HCT116 (cell line): ENCODE measurements at regions not wholly inside any gene's neighbourhood (a gene's known extent, or its start where the extent isn't known, plus 50 kb on each side); places are given as distances from the start of the nearest gene placed in this dataset.

ENCODE experiments used
- ATAC-seq: fragments of 200-7000 bp; cut with Tn5 transposase; 2 replicates; pipeline ENCODE4 v1.9.1; 2020; ENCODE audit warnings: mild to moderate bottlenecking, moderate library complexity
- BruUV-seq: library from RNA; stranded (reverse); fragments of 400-500 nt; replicated peaks from 2 replicates; lab custom pipeline; 2021; lab: Mats Ljungman, UMichigan
- CTCF ChIA-PET: fragments of 300-600 bp; sonication (Branson Sonifier 250); formaldehyde crosslinking; loops from one replicate; lab custom pipeline; 2021; ENCODE audit warnings: antibody characterized with exemption; lab: Charles Lee
- POLR2A ChIA-PET: fragments of 300-600, 350-600 bp; sonication (Branson Sonifier 250); formaldehyde crosslinking; loops from one replicate; lab custom pipeline; 2021; ENCODE audit warnings: antibody characterized with exemption; lab: Charles Lee
- RAD21 ChIA-PET, 2 experiments: fragments of 300-600 bp; sonication (Branson Sonifier 250); formaldehyde crosslinking; loops; one replicate each; lab custom pipeline; 2023; ENCODE audit warnings: low total read pairs in 2 of 2; ENCODE audit not compliant: uncharacterized antibody in 2 of 2, unreplicated experiment in 2 of 2, low non-redundant PET in 1 of 2; lab: Charles Lee
- DNase-seq: peaks from one replicate; pipeline ENCODE4 v3.0.0-alpha.2; 2010; ENCODE audit warnings: low read depth, low spot score
- H2AFZ ChIP-seq: fragments of 200-600 bp; shearing (Covaris generic), sonication (generic); 2 replicates; pipeline ENCODE4 v1.6.1; 2017; ENCODE audit warnings: low read depth, mixed run types, mixed read lengths, antibody characterized with exemption, low read length; ENCODE audit not compliant: poor library complexity, severe bottlenecking
- H3K27ac ChIP-seq: 2 replicates; pipeline ENCODE4 v1.5.1; 2012; ENCODE audit warnings: low read depth, low read length
- H3K27me3 ChIP-seq: fragments of 200-600 bp; sonication (generic); 2 replicates; pipeline ENCODE4 v1.6.1; 2016; ENCODE audit warnings: mixed run types, low read length, mixed read lengths; ENCODE audit not compliant: insufficient read depth
- H3K36me3 ChIP-seq, 2 experiments: fragments of 200-500 bp in 1 of 2; fragments of 200-600 bp in 1 of 2; sonication (Bioruptor generic) in 1 of 2; sonication (generic) in 1 of 2; 2 replicates each; pipeline versions ENCODE4 v1.5.1 to v1.6.1; 2014 to 2016; ENCODE audit warnings: low read length in 2 of 2, inconsistent platforms in 1 of 2, mixed read lengths in 1 of 2, mixed run types in 1 of 2; ENCODE audit not compliant: insufficient read depth in 2 of 2, control insufficient read depth in 1 of 2
- H3K4me1 ChIP-seq, 2 experiments: fragments of 200-600 bp in 1 of 2; sonication (generic) in 1 of 2; 2 replicates each; pipeline versions ENCODE4 v1.5.1 to v1.6.1; 2012 to 2017; ENCODE audit warnings: low read length in 2 of 2, inconsistent platforms in 1 of 2, mild to moderate bottlenecking in 1 of 2, mixed read lengths in 1 of 2, mixed run types in 1 of 2, moderate library complexity in 1 of 2; ENCODE audit not compliant: insufficient read depth in 2 of 2, control insufficient read depth in 1 of 2
- H3K4me2 ChIP-seq: fragments of 200-600 bp; sonication (generic); 2 replicates; pipeline ENCODE4 v1.6.1; 2017; ENCODE audit warnings: mixed run types, low read length, mixed read lengths
- H3K4me3 ChIP-seq, 2 experiments: fragments of 200-600 bp in 1 of 2; sonication (generic) in 1 of 2; replicated peaks in 1 of 2; 2 replicates each; pipeline ENCODE4 v1.5.1; 2011 to 2016; ENCODE audit warnings: low read length in 2 of 2, control low read depth in 1 of 2, low read depth in 1 of 2, mild to moderate bottlenecking in 1 of 2, mixed read lengths in 1 of 2, mixed run types in 1 of 2
- H3K79me2 ChIP-seq: fragments of 200-600 bp; sonication (generic); 2 replicates; pipeline ENCODE4 v1.6.1; 2017; ENCODE audit warnings: mild to moderate bottlenecking, mixed run types, low read length, moderate library complexity, mixed read lengths; ENCODE audit not compliant: insufficient read depth
- H3K9ac ChIP-seq: fragments of 200-600 bp; sonication (generic); 2 replicates; pipeline ENCODE4 v1.6.1; 2016; ENCODE audit warnings: low read length, mixed read lengths
- H3K9me2 ChIP-seq: fragments of 200-600 bp; sonication (generic), shearing (Covaris generic); 2 replicates; pipeline ENCODE4 v1.6.1; 2017; ENCODE audit warnings: mixed run types, mild to moderate bottlenecking, moderate library complexity; ENCODE audit not compliant: insufficient read depth
- H3K9me3 ChIP-seq, 2 experiments: fragments of 200-500 bp in 1 of 2; fragments of 200-600 bp in 1 of 2; sonication (Bioruptor generic) in 1 of 2; sonication (generic) in 1 of 2; 2 replicates each; pipeline ENCODE4 v1.6.1; 2014 to 2017; ENCODE audit warnings: low read length in 2 of 2, mixed read lengths in 2 of 2, inconsistent platforms in 1 of 2, low read depth in 1 of 2, mild to moderate bottlenecking in 1 of 2, mixed run types in 1 of 2, moderate library complexity in 1 of 2; ENCODE audit not compliant: control insufficient read depth in 1 of 2, insufficient read depth in 1 of 2
- H4K20me1 ChIP-seq: fragments of 200-600 bp; sonication (generic), shearing (Covaris generic); 2 replicates; pipeline ENCODE4 v1.6.1; 2017; ENCODE audit warnings: mixed run types, mild to moderate bottlenecking, moderate library complexity; ENCODE audit not compliant: insufficient read depth
- CBX3 ChIP-seq: IDR thresholded peaks from 2 replicates; pipeline ENCODE4 v1.6.1; 2012; ENCODE audit warnings: low read depth
- EGR1 ChIP-seq: IDR thresholded peaks from 2 replicates; pipeline ENCODE4 v1.6.1; 2012; ENCODE audit warnings: low read depth
- ELF1 ChIP-seq: IDR thresholded peaks from 2 replicates; pipeline ENCODE4 v1.6.1; 2012; ENCODE audit warnings: low read depth, borderline replicate concordance
- EZH2phosphoT487 ChIP-seq: fragments of 200-600 bp; IDR thresholded peaks from 2 replicates; pipeline ENCODE4 v1.6.1; 2018; ENCODE audit warnings: antibody characterized with exemption, borderline replicate concordance
- FOSL1 ChIP-seq: IDR thresholded peaks from 2 replicates; pipeline ENCODE4 v1.6.1; 2012; ENCODE audit warnings: low read depth
- JUND ChIP-seq: IDR thresholded peaks from 2 replicates; pipeline ENCODE4 v1.6.1; 2012
- MAX ChIP-seq: IDR thresholded peaks from 2 replicates; pipeline ENCODE4 v1.6.1; 2012
- POLR2A ChIP-seq: IDR thresholded peaks from 2 replicates; pipeline ENCODE4 v1.7.0; 2011; ENCODE audit warnings: borderline replicate concordance; ENCODE audit not compliant: insufficient read depth, insufficient read length; ENCODE audit errors: extremely low read depth
- POLR2AphosphoS5 ChIP-seq: IDR thresholded peaks from 2 replicates; pipeline ENCODE4 v1.6.1; 2011; ENCODE audit warnings: mild to moderate bottlenecking, low read depth, low read length, moderate library complexity
- RAD21 ChIP-seq: IDR thresholded peaks from 2 replicates; pipeline ENCODE4 v1.6.1; 2012; ENCODE audit warnings: low read depth, mild to moderate bottlenecking
- SP1 ChIP-seq: IDR thresholded peaks from 2 replicates; pipeline ENCODE4 v1.6.1; 2012; ENCODE audit warnings: low read depth
- TCF7L2 ChIP-seq: IDR thresholded peaks from 2 replicates; pipeline ENCODE4 v1.7.0; 2011; ENCODE audit warnings: borderline replicate concordance, inconsistent platforms; ENCODE audit not compliant: insufficient read depth, insufficient read length; ENCODE audit errors: extremely low read depth
- ZFX ChIP-seq: fragments of 450-650 bp; IDR thresholded peaks from 2 replicates; pipeline ENCODE4 v1.6.1; 2017
- ZNF274 ChIP-seq: fragments of 200-500 bp; sonication (Bioruptor generic); IDR thresholded peaks from 2 replicates; pipeline ENCODE4 v1.6.1; 2014; ENCODE audit warnings: mild to moderate bottlenecking, low read depth, low read length, inconsistent platforms
- intact Hi-C: fragments of 100-400 bp; cut with micrococcal nuclease; formaldehyde crosslinking; loops from 2 replicates; pipeline ENCODE4 v1.10.0; 2022
- TF ChIP-seq, protein P1 (sequence below): IDR thresholded peaks from 2 replicates; pipeline ENCODE4 v1.6.1; 2011; ENCODE audit warnings: mild to moderate bottlenecking, low read length, moderate library complexity; ENCODE audit not compliant: insufficient replicate concordance; ENCODE audit errors: extremely low read depth
- TF ChIP-seq, protein P2 (sequence below), 3 experiments: fragments of 200-600 bp in 1 of 3; sonication (generic) in 1 of 3; IDR thresholded peaks in 2 of 3; conservative IDR thresholded peaks in 1 of 3; 2 replicates each; pipeline ENCODE4 v1.5.1; 2012 to 2017; ENCODE audit warnings: low read depth in 2 of 3, low read length in 2 of 3, antibody characterized with exemption in 1 of 3, borderline replicate concordance in 1 of 3, control low read depth in 1 of 3, mild to moderate bottlenecking in 1 of 3, mixed read lengths in 1 of 3, mixed run types in 1 of 3, moderate library complexity in 1 of 3; ENCODE audit not compliant: insufficient read depth in 1 of 3

DNA sequence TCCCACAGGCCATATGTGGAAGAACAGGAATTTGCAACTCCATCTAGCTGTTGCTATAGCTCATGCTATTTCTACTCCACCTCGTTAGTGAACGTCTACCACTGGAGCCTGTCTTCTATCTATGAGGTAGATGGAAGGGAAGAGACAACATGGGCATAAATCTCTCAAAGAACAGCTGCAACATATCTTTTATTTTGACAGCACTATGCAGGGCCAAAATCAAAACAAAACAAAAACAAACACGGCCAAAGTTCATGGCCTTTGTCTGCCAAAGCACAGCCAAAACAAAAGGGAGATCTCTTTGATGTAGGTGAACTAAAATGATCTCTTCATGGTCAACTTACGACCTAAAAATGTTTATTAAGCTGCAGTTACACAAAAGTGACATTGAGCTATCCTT, 215.2 kb upstream of the MPPED2 start:
- BruUV-seq, result no TSS peak
- Histone ChIP-seq H3K36me3 (no peaks in the 10 kb centered on the region), H3K9me2 (no peaks in the 10 kb centered on the region), H2AFZ (no peak overlapping the region), H3K9me3 (no peaks in the 10 kb centered on the region), H3K4me2 (no peak overlapping the region), H3K4me3 (no peak overlapping the region), H3K9ac (no peak overlapping the region), H3K27ac (no peak overlapping the region), H3K4me1 (no peaks in the 10 kb centered on the region), H4K20me1 (no peaks in the 10 kb centered on the region), H3K79me2 (no peaks in the 10 kb centered on the region), H3K27me3 (0 out of 2 replicates have a peak, but pooled peaks cover under 1% of the 10 kb centered on the region)
- DNase-seq (no peak), ATAC-seq (no peak)
- TF ChIP-seq ELF1 (no peak), SP1 (no peak), TCF7L2 (no peak), ZFX (no peak), JUND (no peak), ZNF274 (no peak), POLR2AphosphoS5 (no peak), MAX (no peak), RAD21 (no peak), EGR1 (no peak), FOSL1 (no peak), CBX3 (no peak), EZH2phosphoT487 (no peak), POLR2A (no peak)
- TF ChIP-seq, protein P1, sequence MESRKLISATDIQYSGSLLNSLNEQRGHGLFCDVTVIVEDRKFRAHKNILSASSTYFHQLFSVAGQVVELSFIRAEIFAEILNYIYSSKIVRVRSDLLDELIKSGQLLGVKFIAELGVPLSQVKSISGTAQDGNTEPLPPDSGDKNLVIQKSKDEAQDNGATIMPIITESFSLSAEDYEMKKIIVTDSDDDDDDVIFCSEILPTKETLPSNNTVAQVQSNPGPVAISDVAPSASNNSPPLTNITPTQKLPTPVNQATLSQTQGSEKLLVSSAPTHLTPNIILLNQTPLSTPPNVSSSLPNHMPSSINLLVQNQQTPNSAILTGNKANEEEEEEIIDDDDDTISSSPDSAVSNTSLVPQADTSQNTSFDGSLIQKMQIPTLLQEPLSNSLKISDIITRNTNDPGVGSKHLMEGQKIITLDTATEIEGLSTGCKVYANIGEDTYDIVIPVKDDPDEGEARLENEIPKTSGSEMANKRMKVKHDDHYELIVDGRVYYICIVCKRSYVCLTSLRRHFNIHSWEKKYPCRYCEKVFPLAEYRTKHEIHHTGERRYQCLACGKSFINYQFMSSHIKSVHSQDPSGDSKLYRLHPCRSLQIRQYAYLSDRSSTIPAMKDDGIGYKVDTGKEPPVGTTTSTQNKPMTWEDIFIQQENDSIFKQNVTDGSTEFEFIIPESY, result no peak
- TF ChIP-seq, protein P2, sequence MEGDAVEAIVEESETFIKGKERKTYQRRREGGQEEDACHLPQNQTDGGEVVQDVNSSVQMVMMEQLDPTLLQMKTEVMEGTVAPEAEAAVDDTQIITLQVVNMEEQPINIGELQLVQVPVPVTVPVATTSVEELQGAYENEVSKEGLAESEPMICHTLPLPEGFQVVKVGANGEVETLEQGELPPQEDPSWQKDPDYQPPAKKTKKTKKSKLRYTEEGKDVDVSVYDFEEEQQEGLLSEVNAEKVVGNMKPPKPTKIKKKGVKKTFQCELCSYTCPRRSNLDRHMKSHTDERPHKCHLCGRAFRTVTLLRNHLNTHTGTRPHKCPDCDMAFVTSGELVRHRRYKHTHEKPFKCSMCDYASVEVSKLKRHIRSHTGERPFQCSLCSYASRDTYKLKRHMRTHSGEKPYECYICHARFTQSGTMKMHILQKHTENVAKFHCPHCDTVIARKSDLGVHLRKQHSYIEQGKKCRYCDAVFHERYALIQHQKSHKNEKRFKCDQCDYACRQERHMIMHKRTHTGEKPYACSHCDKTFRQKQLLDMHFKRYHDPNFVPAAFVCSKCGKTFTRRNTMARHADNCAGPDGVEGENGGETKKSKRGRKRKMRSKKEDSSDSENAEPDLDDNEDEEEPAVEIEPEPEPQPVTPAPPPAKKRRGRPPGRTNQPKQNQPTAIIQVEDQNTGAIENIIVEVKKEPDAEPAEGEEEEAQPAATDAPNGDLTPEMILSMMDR (IDR thresholded peaks at IDR 0.05 in 2 of 3, conservative IDR thresholded peaks at IDR 0.05 in 1 of 3; ENCODE audit: borderline replicate concordance in 1 of 3, insufficient read depth in 1 of 3, low read depth in 2 of 3, low read length in 2 of 3), result no peak
- intact Hi-C loops, result no loop called here
- ChIA-PET RAD21 (no interaction called here), CTCF (no interaction called here), POLR2A (no interaction called here)
